ENCODE measurements at regions not wholly inside any gene's neighbourhood (a gene's known extent, or its start where the extent isn't known, plus 50 kb on each side); places are given as distances from the start of the nearest gene placed in this dataset.

- H3K4me1 ChIP-seq: no peaks in the 10 kb centered on the region
- TF ChIP-seq CTCF (IDR thresholded peaks at IDR 0.05) (no peak), POLR2A (IDR thresholded peaks at IDR 0.05) (no peak)
- no peak overlapping the region for H3K4me3 ChIP-seq (replicated peaks in 1 of 3)
Measured at GRCh38 chr14:86543521-86543920, 1013.6 kb downstream of the FLRT2 start.

GRCh38 chr14:86541972-86542371 is 1012.0 kb downstream of the FLRT2 start:
- 84 to 91% methylated on average over 4 of the region's 4 CpGs for WGBS, 2 donors
- intact Hi-C loops (cut with DNase I): no loop called here
- TF ChIP-seq CTCF (IDR thresholded peaks at IDR 0.05) (no peak), POLR2A (IDR thresholded peaks at IDR 0.05) (no peak)

More at GRCh38 chr14:86543521-86543920, 1013.6 kb downstream of the FLRT2 start:
- Histone ChIP-seq H3K9me3 (no peaks in the 10 kb centered on the region), H3K27ac (no peak overlapping the region), H3K27me3 (no peaks in the 10 kb centered on the region), H3K36me3 (no peaks in the 10 kb centered on the region)
- intact Hi-C loops (cut with DNase I): no loop called here
- no peak for DNase-seq

GRCh38 chr14:86540636-86541247 is 1010.8 kb downstream of the FLRT2 start:
- H3K4me1 ChIP-seq: no peaks in the 10 kb centered on the region
- H3K4me3 ChIP-seq (replicated peaks in 1 of 3): no peak overlapping the region
- H3K27ac ChIP-seq: no peak overlapping the region
- WGBS, 2 donors: 62 to 72% methylated on average over 6 of the region's 6 CpGs
- H3K9me3 ChIP-seq: no peaks in the 10 kb centered on the region
- no peak for TF ChIP-seq CTCF (IDR thresholded peaks at IDR 0.05)
- TF ChIP-seq POLR2A (IDR thresholded peaks at IDR 0.05): no peak
- H3K36me3 ChIP-seq: no peaks in the 10 kb centered on the region
- no peak for DNase-seq
- intact Hi-C loops (cut with DNase I): no loop called here
- no peaks in the 10 kb centered on the region for H3K27me3 ChIP-seq

More at GRCh38 chr14:86541972-86542371, 1012.0 kb downstream of the FLRT2 start:
- no peak for DNase-seq
- Histone ChIP-seq H3K27ac (no peak overlapping the region), H3K9me3 (no peaks in the 10 kb centered on the region), H3K36me3 (no peaks in the 10 kb centered on the region), H3K4me1 (no peaks in the 10 kb centered on the region), H3K27me3 (no peaks in the 10 kb centered on the region), H3K4me3 (replicated peaks in 1 of 3) (no peak overlapping the region)

GRCh38 chr14:86539361-86540070 is 1009.6 kb downstream of the FLRT2 start:
- 89% methylated on average over 2 of the region's 2 CpGs for WGBS, 2 donors
- no peaks in the 10 kb centered on the region for H3K4me1 ChIP-seq
- H3K4me3 ChIP-seq (replicated peaks in 1 of 3): no peak overlapping the region
- H3K27ac ChIP-seq: no peak overlapping the region
- H3K27me3 ChIP-seq: no peaks in the 10 kb centered on the region
- no peaks in the 10 kb centered on the region for H3K36me3 ChIP-seq
- TF ChIP-seq POLR2A (IDR thresholded peaks at IDR 0.05): no peak
- no peak for TF ChIP-seq CTCF (IDR thresholded peaks at IDR 0.05)
- DNase-seq: no peak
- intact Hi-C loops (cut with DNase I): no loop called here
- H3K9me3 ChIP-seq: no peaks in the 10 kb centered on the region

- intact Hi-C loops (cut with DNase I): no loop called here
- WGBS, 2 donors: 88 to 91% methylated on average over 4 of the region's 4 CpGs
- Histone ChIP-seq H3K36me3 (no peaks in the 10 kb centered on the region), H3K4me3 (replicated peaks in 1 of 3) (no peak overlapping the region), H3K27ac (no peak overlapping the region), H3K4me1 (no peaks in the 10 kb centered on the region), H3K27me3 (no peaks in the 10 kb centered on the region), H3K9me3 (no peaks in the 10 kb centered on the region)
- TF ChIP-seq CTCF (IDR thresholded peaks at IDR 0.05): no peak
- TF ChIP-seq POLR2A (IDR thresholded peaks at IDR 0.05): no peak
- no peak for DNase-seq
Measured at GRCh38 chr14:86533834-86534233, 1003.9 kb downstream of the FLRT2 start.

Data from thyroid gland (tissue), 4 donors.